C4-2B (cell line): ENCODE measurements at regions not wholly inside any gene's neighbourhood (a gene's known extent, or its start where the extent isn't known, plus 50 kb on each side); places are given as distances from the start of the nearest gene placed in this dataset.

Experiments used
- H3K27ac ChIP-seq: fragments of 450-650 bp; 2 replicates; pipeline ENCODE4 v1.5.1; 2017
- ZFX ChIP-seq: fragments of 450-650 bp; IDR thresholded peaks from 2 replicates; pipeline ENCODE4 v1.6.1; 2017
- TF ChIP-seq, protein P1 (sequence below): fragments of 450-650 bp; conservative IDR thresholded peaks from 2 replicates; pipeline ENCODE4 v1.5.1; 2017; ENCODE audit warnings: mild to moderate bottlenecking

- TF ChIP-seq, protein P1, sequence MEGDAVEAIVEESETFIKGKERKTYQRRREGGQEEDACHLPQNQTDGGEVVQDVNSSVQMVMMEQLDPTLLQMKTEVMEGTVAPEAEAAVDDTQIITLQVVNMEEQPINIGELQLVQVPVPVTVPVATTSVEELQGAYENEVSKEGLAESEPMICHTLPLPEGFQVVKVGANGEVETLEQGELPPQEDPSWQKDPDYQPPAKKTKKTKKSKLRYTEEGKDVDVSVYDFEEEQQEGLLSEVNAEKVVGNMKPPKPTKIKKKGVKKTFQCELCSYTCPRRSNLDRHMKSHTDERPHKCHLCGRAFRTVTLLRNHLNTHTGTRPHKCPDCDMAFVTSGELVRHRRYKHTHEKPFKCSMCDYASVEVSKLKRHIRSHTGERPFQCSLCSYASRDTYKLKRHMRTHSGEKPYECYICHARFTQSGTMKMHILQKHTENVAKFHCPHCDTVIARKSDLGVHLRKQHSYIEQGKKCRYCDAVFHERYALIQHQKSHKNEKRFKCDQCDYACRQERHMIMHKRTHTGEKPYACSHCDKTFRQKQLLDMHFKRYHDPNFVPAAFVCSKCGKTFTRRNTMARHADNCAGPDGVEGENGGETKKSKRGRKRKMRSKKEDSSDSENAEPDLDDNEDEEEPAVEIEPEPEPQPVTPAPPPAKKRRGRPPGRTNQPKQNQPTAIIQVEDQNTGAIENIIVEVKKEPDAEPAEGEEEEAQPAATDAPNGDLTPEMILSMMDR, result no peak
- TF ChIP-seq ZFX, result no peak
- no peak overlapping the region for H3K27ac ChIP-seq
These were observed 235.0 kb downstream of the ACTL7B start for GRCh38 chr9:108620767-108621166.

GRCh38 chr9:108618906-108619550 lies 236.8 kb downstream of the ACTL7B start:
- H3K27ac ChIP-seq, result no peak overlapping the region
- TF ChIP-seq ZFX, result no peak
- TF ChIP-seq, protein P1, result no peak

DNA sequence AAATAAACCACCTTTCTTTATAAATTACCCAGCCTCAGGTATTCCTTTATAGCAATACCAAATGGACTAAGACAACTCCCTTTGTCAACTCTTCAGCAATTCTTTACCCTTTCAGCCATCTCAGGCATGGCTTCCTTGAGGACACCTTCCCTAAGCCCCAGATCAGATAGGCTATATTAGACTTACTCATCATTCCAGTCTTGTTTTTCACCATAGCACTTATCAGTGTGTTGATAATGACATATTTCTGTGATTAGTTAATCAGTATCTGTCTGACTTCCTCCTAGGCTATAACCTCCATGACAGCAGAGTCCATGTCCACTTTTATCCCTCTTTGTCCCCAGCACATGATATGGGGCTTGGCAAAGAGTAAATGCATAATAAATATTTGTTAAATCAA lies 238.1 kb downstream of the ACTL7B start:
- no peak overlapping the region for H3K27ac ChIP-seq
- TF ChIP-seq ZFX, result no peak
- TF ChIP-seq, protein P1, result no peak

GRCh38 chr9:108615152-108615551 lies 240.6 kb downstream of the ACTL7B start:
- no peak for TF ChIP-seq ZFX
- TF ChIP-seq, protein P1, result no peak
- no peak overlapping the region for H3K27ac ChIP-seq

- TF ChIP-seq, protein P1, result no peak
- TF ChIP-seq ZFX, result no peak
- H3K27ac ChIP-seq, result no peak overlapping the region
These were observed 243.3 kb downstream of the ACTL7B start for GRCh38 chr9:108612513-108612912.

DNA sequence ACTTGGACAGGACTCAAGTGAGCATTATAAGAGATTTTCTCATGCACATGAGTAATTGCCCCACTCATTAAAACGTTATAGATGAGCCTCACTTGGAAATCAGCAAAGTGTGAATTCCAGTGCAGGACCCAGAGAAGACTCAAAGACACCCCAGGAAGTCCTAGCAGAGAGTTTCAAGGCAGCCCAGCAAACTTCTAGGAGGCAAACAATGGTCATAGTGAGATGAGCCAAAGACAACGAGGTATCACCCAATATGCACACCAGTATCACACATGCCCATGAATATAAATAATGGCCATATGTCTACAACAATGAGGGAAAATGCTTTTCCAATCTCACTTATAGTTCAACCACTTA lies 245.9 kb downstream of the ACTL7B start:
- no peak for TF ChIP-seq ZFX
- TF ChIP-seq, protein P1, result no peak

GRCh38 chr9:108609227-108609896 lies 246.4 kb downstream of the ACTL7B start:
- no peak for TF ChIP-seq ZFX
- TF ChIP-seq, protein P1, result no peak
- H3K27ac ChIP-seq, result no peak overlapping the region

More for the DNA sequence above, 245.9 kb downstream of the ACTL7B start:
- no peak overlapping the region for H3K27ac ChIP-seq
